Stimulated activated CD4-positive, alpha-beta T cell treated with anti-CD3 and anti-CD28 coated beads, Interleukin-2, amount 100 ng/mL, for 48 hours (primary cell): ENCODE measurements at regions not wholly inside any gene's neighbourhood (a gene's known extent, or its start where the extent isn't known, plus 50 kb on each side); places are given as distances from the start of the nearest gene placed in this dataset.
"Not testable (repeated sequence)": the region's sequence is repeated elsewhere in the genome, so short reads cannot be mapped to it uniquely, and the experiment has no call there.

ENCODE experiments used
- DNase-seq, 2 donors: peaks; one replicate each; pipeline ENCODE4 v3.0.0-alpha.2; 2020

DNA sequence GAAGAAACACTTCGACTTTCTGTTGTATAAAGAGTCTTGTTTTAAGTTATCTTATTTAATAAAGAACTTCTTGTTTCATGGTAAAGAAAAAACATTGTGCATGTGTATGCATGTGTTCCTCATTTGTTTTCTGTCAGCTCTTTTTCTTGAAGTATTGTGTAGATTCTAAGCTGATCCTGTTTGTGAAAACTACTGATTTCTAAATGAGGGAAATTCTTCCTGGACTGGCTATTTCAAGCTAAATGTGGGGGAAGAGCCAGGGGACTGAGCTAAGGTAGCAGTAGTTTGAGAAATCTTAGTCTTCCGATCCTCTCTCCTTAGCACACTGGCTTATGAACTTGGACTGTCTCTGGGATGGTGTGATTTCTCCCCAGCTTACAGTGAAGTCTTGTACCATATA is 56.4 kb upstream of the RBMS1 start:
- no peak for DNase-seq

- DNase-seq: no peak
Measured at GRCh38 chr2:160551259-160551658, 57.7 kb upstream of the RBMS1 start.

DNA sequence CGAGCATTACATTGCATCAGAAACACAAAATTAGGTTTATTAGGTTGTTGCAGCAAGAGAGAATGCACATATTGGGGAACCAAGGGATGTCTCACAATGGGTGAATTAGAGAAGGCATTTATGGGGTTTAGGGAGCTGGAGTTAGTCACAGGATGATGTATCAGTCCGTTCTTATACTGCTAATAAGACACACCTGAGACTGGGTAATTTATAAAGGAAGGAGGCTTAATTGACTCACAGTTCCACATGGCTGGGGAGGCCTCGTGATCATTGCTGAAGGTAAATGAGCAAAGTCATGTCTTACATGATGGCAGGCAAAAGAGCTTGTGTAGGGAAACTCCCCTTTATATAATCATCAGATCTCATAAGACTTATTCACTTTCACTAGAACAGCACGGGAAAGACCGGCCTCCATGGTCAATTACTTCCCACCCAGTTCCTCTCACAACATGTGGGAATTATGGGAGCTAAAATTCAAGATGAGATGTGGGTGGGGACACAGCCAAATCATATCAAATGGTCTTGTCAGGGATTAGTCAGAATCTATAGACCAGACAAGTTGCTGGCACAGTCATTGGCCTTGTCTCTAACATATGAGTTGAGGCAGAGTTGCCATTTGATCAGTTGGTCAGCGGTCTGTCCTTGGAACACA is 61.9 kb upstream of the RBMS1 start:
- no peak for DNase-seq

DNA sequence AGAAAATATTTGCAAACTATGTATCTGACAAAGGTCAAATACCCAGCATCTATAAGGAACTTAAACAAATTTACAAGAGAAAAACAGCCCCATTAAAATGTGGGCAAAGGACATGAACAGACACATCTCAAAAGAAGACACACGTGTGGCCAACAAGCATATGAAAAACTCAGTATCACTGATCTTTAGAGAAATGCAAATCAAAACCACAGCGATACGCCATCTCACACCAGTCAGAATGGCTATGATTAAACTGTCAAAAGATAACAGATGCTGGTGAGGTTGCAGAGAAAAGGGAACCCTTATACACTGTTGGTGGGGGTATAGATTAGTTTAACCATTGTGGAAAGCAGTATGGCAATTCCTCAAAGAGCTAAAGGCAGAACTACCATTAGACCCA is 64.3 kb upstream of the RBMS1 start:
- no peak for DNase-seq

DNA sequence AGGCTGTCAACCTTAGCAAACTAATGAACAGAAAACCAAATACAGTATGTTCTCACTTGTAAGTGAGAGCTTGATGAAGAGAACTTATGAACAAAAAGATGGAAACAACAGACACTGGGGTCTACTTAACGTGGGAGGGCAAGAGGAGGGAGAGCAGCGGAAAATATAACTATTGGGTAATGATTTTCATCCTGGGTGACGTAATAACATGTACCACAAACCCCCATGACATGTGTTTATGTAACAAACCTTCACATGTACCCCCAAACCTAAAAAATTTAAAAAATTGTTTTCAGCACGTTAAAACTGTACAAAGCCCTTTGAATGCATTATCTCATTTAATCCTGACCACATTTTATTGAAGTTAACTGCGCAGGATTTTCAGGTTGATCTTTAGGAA is 64.9 kb upstream of the RBMS1 start:
- no peak for DNase-seq

DNA sequence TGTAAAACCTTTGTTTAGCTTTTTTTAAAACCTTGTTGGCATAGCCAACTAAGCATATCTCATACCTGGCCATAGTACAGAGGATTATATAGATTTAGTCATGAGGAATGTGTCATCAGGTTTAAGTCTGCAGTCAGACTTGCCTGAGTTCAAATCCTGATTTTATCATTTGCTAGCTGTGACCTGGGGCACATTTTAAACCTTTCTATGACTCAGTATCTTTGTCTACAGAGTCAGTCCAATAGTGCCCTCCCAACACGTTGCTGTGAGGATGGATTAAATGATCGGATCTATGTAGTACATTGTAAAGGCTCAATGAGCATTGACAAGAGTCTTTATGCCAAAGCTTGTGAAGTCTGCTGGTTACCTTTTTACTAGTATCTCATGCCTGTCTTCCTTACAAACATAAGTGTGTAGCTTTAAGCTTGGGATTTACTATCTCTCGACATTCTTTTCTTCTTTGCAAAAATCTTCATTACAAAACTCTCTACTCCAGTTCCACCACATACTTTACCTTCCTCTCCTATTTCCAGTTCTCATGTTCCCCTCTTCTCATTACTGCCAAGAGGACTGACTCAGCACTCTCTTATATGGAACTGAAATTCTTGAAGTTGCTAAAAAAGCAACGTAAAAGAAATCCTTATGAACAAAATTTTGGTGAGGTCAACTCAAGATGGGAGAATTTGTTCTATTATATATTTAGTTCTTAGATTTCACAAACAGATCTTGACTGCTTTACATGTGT is 68.1 kb upstream of the RBMS1 start:
- no peak for DNase-seq

GRCh38 chr2:160562730-160563129 is 69.1 kb upstream of the RBMS1 start:
- no peak for DNase-seq

- DNase-seq: no peak
Measured at GRCh38 chr2:160564591-160564990, 71.0 kb upstream of the RBMS1 start.

- no peak for DNase-seq
Measured at GRCh38 chr2:160565099-160565845, 71.7 kb upstream of the RBMS1 start.

- no peak for DNase-seq
Measured at GRCh38 chr2:160566717-160567116, 73.1 kb upstream of the RBMS1 start.

GRCh38 chr2:160568856-160569255 is 75.2 kb upstream of the RBMS1 start:
- DNase-seq: no peak

GRCh38 chr2:160570376-160570775 is 76.8 kb upstream of the RBMS1 start:
- DNase-seq: no peak

GRCh38 chr2:160574468-160575140 is 81.0 kb upstream of the RBMS1 start:
- no peak for DNase-seq

GRCh38 chr2:160575368-160575767 is 81.8 kb upstream of the RBMS1 start:
- no peak for DNase-seq

DNA sequence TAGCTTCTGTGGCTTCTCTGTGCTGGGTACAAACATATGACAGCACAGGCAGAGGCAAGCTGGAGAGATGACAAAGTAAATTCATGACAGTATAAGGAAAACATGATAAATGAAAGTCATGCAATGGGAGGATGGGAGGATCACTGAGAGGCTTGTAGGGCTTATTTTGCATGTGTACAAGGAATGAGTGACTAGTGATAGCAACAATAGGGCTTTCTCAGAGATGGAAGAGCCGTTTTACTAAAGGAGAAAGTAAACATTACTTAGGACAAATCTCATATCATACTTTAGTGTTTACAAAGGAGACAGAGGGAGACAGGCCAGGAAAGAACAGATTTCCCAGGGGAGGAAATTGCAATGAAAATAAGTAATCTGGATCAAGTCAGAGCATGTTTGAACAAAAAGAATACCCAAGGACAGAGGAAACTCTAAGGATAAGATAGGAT is 82.5 kb upstream of the RBMS1 start:
- no peak for DNase-seq

- DNase-seq: not testable (repeated sequence)
Measured at GRCh38 chr2:160577081-160577480, 83.5 kb upstream of the RBMS1 start.

DNA sequence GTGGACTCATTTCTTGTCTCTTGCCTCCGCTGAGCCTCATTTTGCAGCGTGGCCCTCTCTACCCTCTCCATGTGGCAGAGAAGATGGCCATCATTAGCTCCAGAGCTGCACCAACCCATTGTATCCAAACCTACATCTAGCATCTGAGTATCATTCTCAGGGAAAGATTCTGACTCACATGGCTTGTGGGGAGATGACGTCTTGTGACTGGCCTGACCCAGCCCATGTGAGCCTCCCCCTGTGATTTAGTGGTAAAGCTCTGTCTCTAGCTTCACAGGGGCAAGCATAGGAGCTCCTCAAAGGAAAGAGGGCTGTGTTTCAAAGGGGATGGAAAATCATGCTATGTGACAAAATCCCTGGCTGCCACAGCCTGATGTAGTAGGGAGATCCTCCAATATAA is 87.4 kb upstream of the RBMS1 start:
- DNase-seq: no peak

- DNase-seq: no peak
Measured at GRCh38 chr2:160581448-160581847, 87.8 kb upstream of the RBMS1 start.

DNA sequence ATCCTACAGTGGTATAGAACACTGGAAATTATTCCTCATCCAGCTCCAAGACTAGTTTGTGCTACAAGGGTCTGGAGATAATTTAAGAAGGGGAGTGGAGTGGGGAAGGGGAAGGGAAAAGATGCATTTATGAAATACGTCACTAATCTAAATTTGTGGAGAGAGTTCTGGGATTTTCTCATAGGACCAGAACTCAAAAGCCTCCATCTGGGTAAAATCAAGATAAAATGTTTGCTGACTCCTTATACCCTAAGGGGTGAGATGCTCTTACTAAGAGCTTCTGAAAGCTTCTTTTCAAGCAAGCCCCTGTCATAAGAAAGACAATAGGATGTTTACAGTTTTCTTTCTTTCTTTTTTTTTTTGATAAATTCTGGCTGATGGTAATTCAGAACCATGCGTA is 88.5 kb upstream of the RBMS1 start:
- DNase-seq: no peak

DNA sequence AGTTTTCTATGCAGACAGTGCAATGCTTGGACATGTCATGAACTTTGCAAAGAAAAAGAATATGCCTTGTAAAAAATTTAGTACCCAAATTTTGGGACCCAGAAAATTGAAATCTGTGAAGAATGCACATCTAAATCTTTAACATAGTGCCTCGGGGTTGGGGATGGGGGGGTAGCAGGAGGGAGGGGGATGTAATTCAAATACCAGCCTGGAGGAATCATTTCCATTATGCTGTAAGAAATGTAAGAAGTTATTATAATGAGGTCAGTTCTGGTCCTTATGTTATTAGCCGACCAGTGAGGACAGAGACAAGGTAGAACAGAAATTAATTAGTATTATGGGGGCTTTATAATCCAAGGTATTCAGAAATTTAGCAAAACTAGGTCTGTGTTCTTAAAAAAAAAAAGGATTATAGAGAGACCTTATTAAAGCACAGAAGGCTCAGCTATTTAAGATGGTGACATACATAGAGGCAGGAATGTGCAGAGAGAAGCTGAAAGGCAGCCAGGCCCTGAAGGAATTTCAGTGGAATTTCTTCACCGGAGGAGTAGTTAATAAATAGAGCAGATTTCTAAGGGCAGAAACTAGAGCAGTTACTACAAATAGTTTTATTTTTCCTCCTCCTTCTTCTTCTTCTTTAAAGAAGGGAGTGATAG is 89.0 kb upstream of the RBMS1 start:
- DNase-seq: no peak

GRCh38 chr2:160583146-160583535 is 89.5 kb upstream of the RBMS1 start:
- DNase-seq: no peak

GRCh38 chr2:160583813-160584537 is 90.4 kb upstream of the RBMS1 start:
- DNase-seq: no peak
